K562 (cell line): ENCODE measurements at regions not wholly inside any gene's neighbourhood (a gene's known extent, or its start where the extent isn't known, plus 50 kb on each side); places are given as distances from the start of the nearest gene placed in this dataset.

Experiments
- MIER1 ChIP-seq: fragments of 450-650 bp; IDR thresholded peaks from 2 replicates; pipeline ENCODE4 v1.6.1; 2016; ENCODE audit warnings: antibody characterized with exemption, mild to moderate bottlenecking, low read depth
- NFIC ChIP-seq: fragments of 450-650 bp; IDR thresholded peaks from 2 replicates; pipeline ENCODE4 v1.6.1; 2017; ENCODE audit warnings: mild to moderate bottlenecking, inconsistent platforms
- NR2C2 ChIP-seq, 2 experiments: fragments of 200-800 bp in 1 of 2; sonication (Bioruptor generic) in 1 of 2; sonication (generic) in 1 of 2; formaldehyde crosslinking in 1 of 2; IDR thresholded peaks; 2 replicates each; pipeline versions ENCODE4 v1.6.1 to v1.8.0; 2016 to 2022; ENCODE audit warnings: mild to moderate bottlenecking in 1 of 2, missing compliant biosample characterization in 1 of 2, missing genetic modification characterization in 1 of 2, missing genetic modification reagents in 1 of 2
- PHF8 ChIP-seq: fragments of 200-600 bp; sonication (generic); IDR thresholded peaks from 2 replicates; pipeline ENCODE4 v1.6.1; 2012; ENCODE audit warnings: mixed run types, mild to moderate bottlenecking, inconsistent platforms, low read length, moderate library complexity, borderline replicate concordance
- RCOR1 ChIP-seq, 2 experiments: IDR thresholded peaks; 2 replicates each; pipeline ENCODE4 v1.6.1; 2012; ENCODE audit warnings: low read depth in 2 of 2, low read length in 2 of 2, borderline replicate concordance in 1 of 2, improper control_type of control experiment in 1 of 2
- RNF2 ChIP-seq: sonication (generic); IDR thresholded peaks from 2 replicates; pipeline ENCODE4 v1.6.1; 2016
- TOE1 ChIP-seq, 2 experiments: fragments of 450-650 bp in 1 of 2; sonication (generic) in 1 of 2; formaldehyde crosslinking in 1 of 2; IDR thresholded peaks; 2 replicates each; pipeline versions ENCODE4 v1.7.1 to v1.8.0; 2016 to 2022; ENCODE audit warnings: borderline replicate concordance in 2 of 2, mild to moderate bottlenecking in 2 of 2, antibody characterized with exemption in 1 of 2, inconsistent platforms in 1 of 2, low read depth in 1 of 2, missing genetic modification reagents in 1 of 2, moderate library complexity in 1 of 2
- ZNF263 ChIP-seq: sonication (generic); formaldehyde crosslinking; IDR thresholded peaks from 2 replicates; pipeline ENCODE4 v1.8.0; 2022; ENCODE audit warnings: mild to moderate bottlenecking, missing genetic modification reagents, borderline replicate concordance
- TF ChIP-seq, protein P1 (sequence below): fragments of 450-650 bp; IDR thresholded peaks from 2 replicates; pipeline ENCODE4 v1.6.1; 2016; ENCODE audit warnings: mild to moderate bottlenecking, moderate library complexity
- TF ChIP-seq, protein P2 (sequence below): fragments of 250-450 bp; sonication (Bioruptor Pico); IDR thresholded peaks from 2 replicates; pipeline ENCODE4 v1.8.0; 2022; ENCODE audit warnings: moderate library complexity, mild to moderate bottlenecking, inconsistent platforms
- TF ChIP-seq, protein P3 (sequence below): fragments of 200-800 bp; sonication (Bioruptor generic); IDR thresholded peaks from 2 replicates; pipeline ENCODE4 v1.6.1; 2017; ENCODE audit warnings: missing genetic modification characterization, missing compliant biosample characterization

DNA sequence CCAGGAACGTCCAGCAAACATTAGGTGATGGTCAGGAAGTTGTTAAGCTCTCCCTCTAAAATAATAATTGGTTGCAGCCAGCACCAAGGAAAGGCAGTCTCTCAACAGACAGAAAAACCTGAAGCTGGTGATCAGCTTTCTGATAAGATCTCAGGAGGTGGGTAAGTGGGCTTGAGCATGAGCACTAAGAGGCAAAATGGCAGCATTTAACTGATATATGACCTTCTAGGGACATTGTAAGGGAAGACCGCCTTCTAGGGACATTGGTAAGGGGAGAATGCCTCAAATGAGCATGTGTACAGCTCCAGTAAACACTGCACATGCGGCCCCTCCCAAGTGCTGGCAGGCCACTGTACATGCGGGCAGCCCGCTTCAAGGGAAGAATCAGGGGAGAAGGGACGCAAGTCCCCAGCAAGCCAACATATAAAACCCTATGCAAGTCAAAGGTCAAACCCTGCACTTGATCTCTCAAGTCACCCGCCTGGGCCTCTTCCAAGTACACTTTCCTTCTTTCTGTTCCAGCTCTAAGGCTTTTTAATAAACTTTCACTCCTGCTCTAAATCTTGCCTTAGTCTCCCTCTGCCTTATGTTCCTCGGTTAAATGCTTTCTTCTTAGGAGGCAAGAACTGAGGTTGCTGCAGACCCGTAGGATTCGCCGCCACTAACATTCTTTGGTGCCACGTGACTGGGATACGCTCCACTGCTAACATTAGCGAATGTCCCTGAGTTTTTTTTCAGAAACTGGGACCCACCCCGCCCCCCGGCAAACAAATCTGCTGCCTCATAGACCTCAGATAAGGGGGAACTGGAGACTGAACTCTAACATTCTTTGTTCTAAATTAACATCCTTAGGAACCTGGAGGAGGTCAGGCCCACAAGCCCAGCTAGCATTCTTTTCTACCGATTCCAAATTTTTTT, 463.8 kb downstream of the LPIN1 start (continued):
- TF ChIP-seq, protein P1, sequence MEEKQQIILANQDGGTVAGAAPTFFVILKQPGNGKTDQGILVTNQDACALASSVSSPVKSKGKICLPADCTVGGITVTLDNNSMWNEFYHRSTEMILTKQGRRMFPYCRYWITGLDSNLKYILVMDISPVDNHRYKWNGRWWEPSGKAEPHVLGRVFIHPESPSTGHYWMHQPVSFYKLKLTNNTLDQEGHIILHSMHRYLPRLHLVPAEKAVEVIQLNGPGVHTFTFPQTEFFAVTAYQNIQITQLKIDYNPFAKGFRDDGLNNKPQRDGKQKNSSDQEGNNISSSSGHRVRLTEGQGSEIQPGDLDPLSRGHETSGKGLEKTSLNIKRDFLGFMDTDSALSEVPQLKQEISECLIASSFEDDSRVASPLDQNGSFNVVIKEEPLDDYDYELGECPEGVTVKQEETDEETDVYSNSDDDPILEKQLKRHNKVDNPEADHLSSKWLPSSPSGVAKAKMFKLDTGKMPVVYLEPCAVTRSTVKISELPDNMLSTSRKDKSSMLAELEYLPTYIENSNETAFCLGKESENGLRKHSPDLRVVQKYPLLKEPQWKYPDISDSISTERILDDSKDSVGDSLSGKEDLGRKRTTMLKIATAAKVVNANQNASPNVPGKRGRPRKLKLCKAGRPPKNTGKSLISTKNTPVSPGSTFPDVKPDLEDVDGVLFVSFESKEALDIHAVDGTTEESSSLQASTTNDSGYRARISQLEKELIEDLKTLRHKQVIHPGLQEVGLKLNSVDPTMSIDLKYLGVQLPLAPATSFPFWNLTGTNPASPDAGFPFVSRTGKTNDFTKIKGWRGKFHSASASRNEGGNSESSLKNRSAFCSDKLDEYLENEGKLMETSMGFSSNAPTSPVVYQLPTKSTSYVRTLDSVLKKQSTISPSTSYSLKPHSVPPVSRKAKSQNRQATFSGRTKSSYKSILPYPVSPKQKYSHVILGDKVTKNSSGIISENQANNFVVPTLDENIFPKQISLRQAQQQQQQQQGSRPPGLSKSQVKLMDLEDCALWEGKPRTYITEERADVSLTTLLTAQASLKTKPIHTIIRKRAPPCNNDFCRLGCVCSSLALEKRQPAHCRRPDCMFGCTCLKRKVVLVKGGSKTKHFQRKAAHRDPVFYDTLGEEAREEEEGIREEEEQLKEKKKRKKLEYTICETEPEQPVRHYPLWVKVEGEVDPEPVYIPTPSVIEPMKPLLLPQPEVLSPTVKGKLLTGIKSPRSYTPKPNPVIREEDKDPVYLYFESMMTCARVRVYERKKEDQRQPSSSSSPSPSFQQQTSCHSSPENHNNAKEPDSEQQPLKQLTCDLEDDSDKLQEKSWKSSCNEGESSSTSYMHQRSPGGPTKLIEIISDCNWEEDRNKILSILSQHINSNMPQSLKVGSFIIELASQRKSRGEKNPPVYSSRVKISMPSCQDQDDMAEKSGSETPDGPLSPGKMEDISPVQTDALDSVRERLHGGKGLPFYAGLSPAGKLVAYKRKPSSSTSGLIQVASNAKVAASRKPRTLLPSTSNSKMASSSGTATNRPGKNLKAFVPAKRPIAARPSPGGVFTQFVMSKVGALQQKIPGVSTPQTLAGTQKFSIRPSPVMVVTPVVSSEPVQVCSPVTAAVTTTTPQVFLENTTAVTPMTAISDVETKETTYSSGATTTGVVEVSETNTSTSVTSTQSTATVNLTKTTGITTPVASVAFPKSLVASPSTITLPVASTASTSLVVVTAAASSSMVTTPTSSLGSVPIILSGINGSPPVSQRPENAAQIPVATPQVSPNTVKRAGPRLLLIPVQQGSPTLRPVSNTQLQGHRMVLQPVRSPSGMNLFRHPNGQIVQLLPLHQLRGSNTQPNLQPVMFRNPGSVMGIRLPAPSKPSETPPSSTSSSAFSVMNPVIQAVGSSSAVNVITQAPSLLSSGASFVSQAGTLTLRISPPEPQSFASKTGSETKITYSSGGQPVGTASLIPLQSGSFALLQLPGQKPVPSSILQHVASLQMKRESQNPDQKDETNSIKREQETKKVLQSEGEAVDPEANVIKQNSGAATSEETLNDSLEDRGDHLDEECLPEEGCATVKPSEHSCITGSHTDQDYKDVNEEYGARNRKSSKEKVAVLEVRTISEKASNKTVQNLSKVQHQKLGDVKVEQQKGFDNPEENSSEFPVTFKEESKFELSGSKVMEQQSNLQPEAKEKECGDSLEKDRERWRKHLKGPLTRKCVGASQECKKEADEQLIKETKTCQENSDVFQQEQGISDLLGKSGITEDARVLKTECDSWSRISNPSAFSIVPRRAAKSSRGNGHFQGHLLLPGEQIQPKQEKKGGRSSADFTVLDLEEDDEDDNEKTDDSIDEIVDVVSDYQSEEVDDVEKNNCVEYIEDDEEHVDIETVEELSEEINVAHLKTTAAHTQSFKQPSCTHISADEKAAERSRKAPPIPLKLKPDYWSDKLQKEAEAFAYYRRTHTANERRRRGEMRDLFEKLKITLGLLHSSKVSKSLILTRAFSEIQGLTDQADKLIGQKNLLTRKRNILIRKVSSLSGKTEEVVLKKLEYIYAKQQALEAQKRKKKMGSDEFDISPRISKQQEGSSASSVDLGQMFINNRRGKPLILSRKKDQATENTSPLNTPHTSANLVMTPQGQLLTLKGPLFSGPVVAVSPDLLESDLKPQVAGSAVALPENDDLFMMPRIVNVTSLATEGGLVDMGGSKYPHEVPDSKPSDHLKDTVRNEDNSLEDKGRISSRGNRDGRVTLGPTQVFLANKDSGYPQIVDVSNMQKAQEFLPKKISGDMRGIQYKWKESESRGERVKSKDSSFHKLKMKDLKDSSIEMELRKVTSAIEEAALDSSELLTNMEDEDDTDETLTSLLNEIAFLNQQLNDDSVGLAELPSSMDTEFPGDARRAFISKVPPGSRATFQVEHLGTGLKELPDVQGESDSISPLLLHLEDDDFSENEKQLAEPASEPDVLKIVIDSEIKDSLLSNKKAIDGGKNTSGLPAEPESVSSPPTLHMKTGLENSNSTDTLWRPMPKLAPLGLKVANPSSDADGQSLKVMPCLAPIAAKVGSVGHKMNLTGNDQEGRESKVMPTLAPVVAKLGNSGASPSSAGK = peak; percentile 49
- TF ChIP-seq PHF8 (no peak), RCOR1 (IDR thresholded peaks at IDR 0.05; ENCODE audit: borderline replicate concordance in 1 of 2, low read depth in 2 of 2, low read length in 2 of 2) (peak in 1 of 2 experiments; percentile 65; a peak in 2 of 4 replicates), RNF2 (0 out of 2 replicates have a peak, but pooled peaks have one; percentile 25), ZNF263 (CRISPR knock-in tag) (no peak), TOE1 (IDR thresholded peaks at IDR 0.05; ENCODE audit: borderline replicate concordance) (peak; percentile 25; the same call in 1 of the 2 replicates), TOE1 (CRISPR knock-in tag; IDR thresholded peaks at IDR 0.05; ENCODE audit: borderline replicate concordance, low read depth) (no peak), MIER1 (no peak), NR2C2 (CRISPR knock-in tag; IDR thresholded peaks at IDR 0.05) (no peak), NR2C2 (tag; IDR thresholded peaks at IDR 0.05) (peak; percentile 58; the same call in 1 of the 2 replicates), NFIC (0 out of 2 replicates have a peak, but pooled peaks have one; percentile 9)
- TF ChIP-seq, protein P2, sequence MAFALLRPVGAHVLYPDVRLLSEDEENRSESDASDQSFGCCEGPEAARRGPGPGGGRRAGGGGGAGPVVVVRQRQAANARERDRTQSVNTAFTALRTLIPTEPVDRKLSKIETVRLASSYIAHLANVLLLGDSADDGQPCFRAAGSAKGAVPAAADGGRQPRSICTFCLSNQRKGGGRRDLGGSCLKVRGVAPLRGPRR (CRISPR knock-in tag) = no peak
- TF ChIP-seq, protein P3, sequence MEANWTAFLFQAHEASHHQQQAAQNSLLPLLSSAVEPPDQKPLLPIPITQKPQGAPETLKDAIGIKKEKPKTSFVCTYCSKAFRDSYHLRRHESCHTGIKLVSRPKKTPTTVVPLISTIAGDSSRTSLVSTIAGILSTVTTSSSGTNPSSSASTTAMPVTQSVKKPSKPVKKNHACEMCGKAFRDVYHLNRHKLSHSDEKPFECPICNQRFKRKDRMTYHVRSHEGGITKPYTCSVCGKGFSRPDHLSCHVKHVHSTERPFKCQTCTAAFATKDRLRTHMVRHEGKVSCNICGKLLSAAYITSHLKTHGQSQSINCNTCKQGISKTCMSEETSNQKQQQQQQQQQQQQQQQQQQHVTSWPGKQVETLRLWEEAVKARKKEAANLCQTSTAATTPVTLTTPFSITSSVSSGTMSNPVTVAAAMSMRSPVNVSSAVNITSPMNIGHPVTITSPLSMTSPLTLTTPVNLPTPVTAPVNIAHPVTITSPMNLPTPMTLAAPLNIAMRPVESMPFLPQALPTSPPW (CRISPR knock-in tag) = peak; percentile 37; the same call in 1 of the 2 replicates
